Mesodermal cell (in vitro differentiated cells): ENCODE measurements at regions not wholly inside any gene's neighbourhood (a gene's known extent, or its start where the extent isn't known, plus 50 kb on each side); places are given as distances from the start of the nearest gene placed in this dataset.

Source experiments
- H3K27ac ChIP-seq: 2 replicates; pipeline ENCODE4 v1.7.0; 2013; ENCODE audit warnings: mild to moderate bottlenecking, low read depth, low read length, moderate library complexity; ENCODE audit not compliant: severe bottlenecking
- H3K36me3 ChIP-seq: 2 replicates; pipeline ENCODE4 v1.7.1; 2013; ENCODE audit warnings: mild to moderate bottlenecking, low read length, moderate library complexity; ENCODE audit not compliant: control insufficient read depth, insufficient read depth
- H3K4me1 ChIP-seq: one replicate; pipeline ENCODE4 v1.7.1; 2013; ENCODE audit warnings: mild to moderate bottlenecking, low read length; ENCODE audit not compliant: insufficient read depth, control insufficient read depth, poor library complexity, severe bottlenecking
- H3K4me3 ChIP-seq: 2 replicates; pipeline ENCODE4 v1.7.0; 2013; ENCODE audit warnings: low read length, control low read depth, mild to moderate bottlenecking; ENCODE audit not compliant: insufficient read depth, poor library complexity, severe bottlenecking; ENCODE audit errors: extremely low read depth
- H3K9me3 ChIP-seq: 2 replicates; pipeline ENCODE4 v1.7.1; 2013; ENCODE audit warnings: mild to moderate bottlenecking, low read length, moderate library complexity; ENCODE audit not compliant: control insufficient read depth
- WGBS, 2 experiments: methylation state at CpG; one replicate each; pipeline ENCODE4 v1.1.5; 2013; ENCODE audit warnings: missing lambda C conversion rate in 2 of 2; ENCODE audit not compliant: insufficient coverage in 2 of 2; 5-methylcytosine and 5-hydroxymethylcytosine counted together

- peaks cover 6% of the 10 kb centered on the region for H3K4me1 ChIP-seq
- H3K4me3 ChIP-seq = no peak overlapping the region
- H3K27ac ChIP-seq = no peak overlapping the region
- H3K9me3 ChIP-seq = no peaks in the 10 kb centered on the region
- H3K36me3 ChIP-seq = no peaks in the 10 kb centered on the region
- no CpG with 5 or more reads among the region's 3 CpGs for WGBS, 2 experiments
Observed at GRCh38 chr4:136862653-136863052, 669.6 kb downstream of the PCDH18 start.

- H3K27ac ChIP-seq = no peak overlapping the region
- 20% methylated on average over 1 of the region's 2 CpGs; no CpG with 5 or more reads in 1 of the 2 experiments for WGBS, 2 experiments
Observed at GRCh38 chr4:136861091-136861490, 671.2 kb downstream of the PCDH18 start.

DNA sequence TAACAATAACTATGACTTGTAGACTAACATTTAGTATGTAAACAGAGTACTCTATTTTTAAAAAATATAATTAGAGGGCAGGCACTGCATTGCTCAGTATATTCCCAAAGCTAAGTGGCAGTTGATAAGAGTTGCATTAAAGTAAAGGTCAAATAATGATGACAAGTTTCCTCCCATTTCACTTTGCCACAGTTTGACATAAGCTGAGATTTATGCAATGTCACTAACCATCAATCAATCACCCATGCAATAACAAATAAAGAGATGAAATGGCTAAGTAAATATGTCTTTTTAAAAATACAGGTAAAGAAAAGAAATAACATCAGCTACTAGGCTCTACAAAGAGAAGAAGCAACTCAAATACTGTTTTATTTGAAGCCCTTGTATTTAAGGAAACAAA lies 673.4 kb downstream of the PCDH18 start:
- Histone ChIP-seq H3K9me3 (no peaks in the 10 kb centered on the region), H3K27ac (no peak overlapping the region), H3K4me3 (no peak overlapping the region), H3K4me1 (peaks cover 3% of the 10 kb centered on the region), H3K36me3 (no peaks in the 10 kb centered on the region)

More at GRCh38 chr4:136861091-136861490, 671.2 kb downstream of the PCDH18 start:
- H3K9me3 ChIP-seq = no peaks in the 10 kb centered on the region
- no peaks in the 10 kb centered on the region for H3K36me3 ChIP-seq
- peaks cover 6% of the 10 kb centered on the region for H3K4me1 ChIP-seq
- no peak overlapping the region for H3K4me3 ChIP-seq

DNA sequence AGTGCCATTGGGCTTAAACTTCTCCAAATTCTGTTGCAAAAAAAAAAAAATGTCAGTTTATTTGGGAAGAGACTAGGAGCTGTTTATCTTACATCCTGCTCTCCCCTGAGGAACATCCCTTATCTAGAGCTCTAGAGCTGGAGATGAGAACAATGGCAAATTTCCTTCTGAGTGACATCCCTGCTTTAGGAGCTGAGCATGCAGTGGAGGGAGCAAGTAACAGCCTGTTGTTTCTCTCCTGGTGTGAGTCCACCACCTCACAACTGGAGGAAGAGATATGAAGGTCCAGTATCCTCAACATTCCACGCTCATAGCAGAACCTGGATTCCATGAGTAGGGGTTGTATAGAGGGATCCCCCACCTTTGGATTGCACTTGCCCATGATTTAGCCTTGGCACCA lies 676.4 kb downstream of the PCDH18 start:
- H3K27ac ChIP-seq = peak overlapping the region; percentile 31
- no peaks in the 10 kb centered on the region for H3K4me1 ChIP-seq
- WGBS, 2 experiments = no CpG with 5 or more reads among the region's 1 CpG
- no peaks in the 10 kb centered on the region for H3K36me3 ChIP-seq
- H3K9me3 ChIP-seq = no peaks in the 10 kb centered on the region
- H3K4me3 ChIP-seq = no peak overlapping the region

- H3K36me3 ChIP-seq = no peaks in the 10 kb centered on the region
- H3K27ac ChIP-seq = no peak overlapping the region
- 91% methylated on average over 2 of the region's 2 CpGs; no CpG with 5 or more reads in 1 of the 2 experiments for WGBS, 2 experiments
- H3K9me3 ChIP-seq = no peaks in the 10 kb centered on the region
- H3K4me3 ChIP-seq = no peak overlapping the region
- H3K4me1 ChIP-seq = no peaks in the 10 kb centered on the region
Observed at GRCh38 chr4:136850446-136850845, 681.8 kb downstream of the PCDH18 start.

GRCh38 chr4:136847881-136848621 lies 684.2 kb downstream of the PCDH18 start:
- H3K9me3 ChIP-seq = no peaks in the 10 kb centered on the region
- 90 to 97% methylated on average over 3 to 6 of the region's 6 CpGs for WGBS, 2 experiments
- no peak overlapping the region for H3K4me3 ChIP-seq

DNA sequence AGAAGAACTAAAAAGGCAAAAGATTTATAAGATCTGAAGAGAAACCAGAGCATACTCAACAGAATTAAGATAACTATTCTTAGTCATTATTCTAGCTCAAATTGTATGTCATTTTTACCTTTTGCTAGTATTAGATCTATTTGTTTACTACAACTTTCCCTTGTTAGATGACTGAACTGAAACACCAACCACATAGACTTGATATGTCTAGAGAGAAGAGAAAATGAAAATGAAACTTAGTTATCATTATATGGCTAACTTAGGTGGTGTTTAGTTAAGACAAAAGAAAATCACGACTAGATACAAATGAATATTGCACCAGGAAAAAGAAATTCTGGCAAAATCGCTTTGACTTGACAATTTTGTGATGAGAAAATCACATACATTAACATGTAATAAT lies 690.8 kb downstream of the PCDH18 start:
- H3K9me3 ChIP-seq = no peaks in the 10 kb centered on the region
- H3K4me3 ChIP-seq = no peak overlapping the region
- 80% methylated on average over 1 of the region's 2 CpGs; no CpG with 5 or more reads in 1 of the 2 experiments for WGBS, 2 experiments
- no peaks in the 10 kb centered on the region for H3K36me3 ChIP-seq
- no peaks in the 10 kb centered on the region for H3K4me1 ChIP-seq
- H3K27ac ChIP-seq = no peak overlapping the region

More at GRCh38 chr4:136847881-136848621, 684.2 kb downstream of the PCDH18 start:
- no peaks in the 10 kb centered on the region for H3K4me1 ChIP-seq
- H3K27ac ChIP-seq = no peak overlapping the region
- H3K36me3 ChIP-seq = no peaks in the 10 kb centered on the region

- no peaks in the 10 kb centered on the region for H3K36me3 ChIP-seq
- no peak overlapping the region for H3K27ac ChIP-seq
- no peaks in the 10 kb centered on the region for H3K4me1 ChIP-seq
- H3K4me3 ChIP-seq = no peak overlapping the region
- H3K9me3 ChIP-seq = no peaks in the 10 kb centered on the region
Observed at GRCh38 chr4:136838607-136839006, 693.7 kb downstream of the PCDH18 start.

GRCh38 chr4:136831553-136831952 lies 700.7 kb downstream of the PCDH18 start:
- Histone ChIP-seq H3K4me1 (no peaks in the 10 kb centered on the region), H3K27ac (no peak overlapping the region), H3K4me3 (no peak overlapping the region), H3K36me3 (no peaks in the 10 kb centered on the region), H3K9me3 (no peaks in the 10 kb centered on the region)
- 92 to 96% methylated on average over 3 of the region's 3 CpGs for WGBS, 2 experiments

DNA sequence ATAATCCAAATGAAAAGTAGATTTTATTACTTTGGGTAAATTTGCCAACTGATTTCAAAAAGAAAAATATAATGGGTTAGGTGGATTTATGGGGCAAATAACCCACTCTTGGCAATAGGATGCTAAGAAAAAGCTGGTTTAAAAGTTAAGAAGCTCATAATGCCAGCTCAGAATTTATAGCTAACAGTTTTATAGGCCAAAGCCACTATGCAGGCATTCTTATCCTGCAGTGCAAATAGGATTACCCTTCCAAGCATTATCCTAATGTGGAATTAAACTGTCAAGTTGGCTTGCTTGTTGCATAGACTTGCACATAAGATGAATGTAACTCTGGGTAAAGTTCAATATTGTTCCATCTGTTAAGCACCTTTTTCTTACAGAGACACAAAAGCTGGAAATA lies 703.0 kb downstream of the PCDH18 start:
- no peak overlapping the region for H3K4me3 ChIP-seq
- no peaks in the 10 kb centered on the region for H3K36me3 ChIP-seq
- no peaks in the 10 kb centered on the region for H3K9me3 ChIP-seq
- H3K4me1 ChIP-seq = no peaks in the 10 kb centered on the region
- no peak overlapping the region for H3K27ac ChIP-seq

DNA sequence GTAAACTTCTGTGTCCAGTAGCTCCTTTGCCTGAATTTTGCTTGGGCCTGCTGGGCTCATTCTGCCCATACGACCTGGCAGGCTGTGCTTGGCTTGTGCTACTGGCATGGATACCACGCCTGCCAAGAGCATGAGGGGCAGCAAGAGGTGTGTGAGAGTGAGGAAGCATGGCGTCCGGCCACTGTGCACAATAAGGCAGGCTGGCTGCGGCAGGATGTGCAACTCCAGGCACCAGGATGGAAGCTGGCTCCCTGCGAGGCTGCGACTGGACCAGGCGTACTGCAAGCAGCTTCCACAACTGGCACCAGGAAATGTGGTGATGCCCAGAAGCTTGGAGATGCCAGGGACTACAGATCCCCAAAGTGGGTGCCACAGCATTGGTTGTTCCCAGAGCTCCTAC lies 709.3 kb downstream of the PCDH18 start:
- no peak overlapping the region for H3K27ac ChIP-seq
- no peak overlapping the region for H3K4me3 ChIP-seq
- peaks cover 6% of the 10 kb centered on the region for H3K4me1 ChIP-seq
- H3K36me3 ChIP-seq = no peaks in the 10 kb centered on the region
- WGBS, 2 experiments = 91 to 94% methylated on average over 7 to 8 of the region's 8 CpGs
- no peaks in the 10 kb centered on the region for H3K9me3 ChIP-seq
